ENCODE measurements at regions not wholly inside any gene's neighbourhood (a gene's known extent, or its start where the extent isn't known, plus 50 kb on each side); places are given as distances from the start of the nearest gene placed in this dataset.

- TF ChIP-seq POLR2A (IDR thresholded peaks at IDR 0.05) = no peak
- no peak for TF ChIP-seq CTCF (IDR thresholded peaks at IDR 0.05)
Observed at GRCh38 chr18:40404284-40404683, 1550.8 kb upstream of the PIK3C3 start.

Data from Peyer's patch (tissue), 4 donors.